Adrenal gland (tissue), 5 donors: ENCODE measurements at regions not wholly inside any gene's neighbourhood (a gene's known extent, or its start where the extent isn't known, plus 50 kb on each side); places are given as distances from the start of the nearest gene placed in this dataset.

ENCODE experiments used
- CTCF ChIP-seq, 6 experiments: fragments of 450-650 bp in 4 of 6; fragments of 200-600 bp in 2 of 6; sonication (generic) in 1 of 6; IDR thresholded peaks; 1 replicate in 5 of 6; 2 replicates in 1 of 6; pipeline versions ENCODE4 v1.5.1 to v1.8.0; 2016 to 2021; ENCODE audit warnings: antibody characterized with exemption in 6 of 6, mild to moderate bottlenecking in 2 of 6, moderate library complexity in 1 of 6
- POLR2A ChIP-seq, 2 donors: fragments of 450-650 bp; IDR thresholded peaks; one replicate each; pipeline ENCODE4 v1.6.1; 2017; ENCODE audit warnings: antibody characterized with exemption in 2 of 2, mild to moderate bottlenecking in 2 of 2, moderate library complexity in 1 of 2
- donor health status: DM: no; HTN: no; CAD: no.

- TF ChIP-seq CTCF (IDR thresholded peaks at IDR 0.05): no peak
- TF ChIP-seq POLR2A (IDR thresholded peaks at IDR 0.05): no peak
Observed at GRCh38 chr2:5751873-5752482, 59.8 kb downstream of the SOX11 start.
